ENCODE measurements at regions not wholly inside any gene's neighbourhood (a gene's known extent, or its start where the extent isn't known, plus 50 kb on each side); places are given as distances from the start of the nearest gene placed in this dataset.

DNA sequence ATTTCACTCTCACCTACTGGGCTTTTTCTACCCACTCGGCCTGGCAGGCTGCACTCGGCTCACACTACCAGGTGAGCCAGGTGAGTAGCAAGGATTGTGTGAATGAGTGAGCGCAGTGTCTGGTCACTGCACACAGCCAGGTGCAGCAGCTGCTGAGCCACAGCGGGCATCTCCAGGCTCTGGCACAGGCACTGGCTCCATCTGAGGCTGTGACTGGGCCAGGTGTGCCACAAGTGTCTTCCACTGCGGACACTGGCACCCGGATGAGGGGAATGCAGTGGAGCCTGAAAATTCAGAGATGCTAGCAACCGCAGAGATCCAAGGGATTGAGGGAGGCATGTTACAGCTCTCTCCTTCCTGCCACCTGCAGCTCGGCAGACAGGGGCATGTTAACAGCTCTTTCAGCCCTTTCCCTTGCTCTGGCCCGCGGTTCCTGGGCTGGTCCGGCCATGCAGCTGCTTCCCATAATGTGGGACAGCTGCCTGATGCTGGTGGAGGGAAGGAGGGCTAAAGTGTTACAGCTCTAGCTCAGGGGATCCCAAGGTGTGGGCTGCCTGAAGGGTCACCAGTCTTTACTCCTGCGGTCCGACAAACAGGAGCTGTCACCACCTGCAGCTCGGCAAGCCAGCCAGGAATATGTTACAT, 1038.3 kb downstream of the AMY1C start:
- Histone ChIP-seq H3K4me1 (no peaks in the 10 kb centered on the region), H3K4me3 (no peak overlapping the region), H3K36me3 (no peaks in the 10 kb centered on the region), H3K27me3 (no peaks in the 10 kb centered on the region), H3K27ac (no peak overlapping the region), H3K9me3 (no peaks in the 10 kb centered on the region)
- TF ChIP-seq, protein P1, sequence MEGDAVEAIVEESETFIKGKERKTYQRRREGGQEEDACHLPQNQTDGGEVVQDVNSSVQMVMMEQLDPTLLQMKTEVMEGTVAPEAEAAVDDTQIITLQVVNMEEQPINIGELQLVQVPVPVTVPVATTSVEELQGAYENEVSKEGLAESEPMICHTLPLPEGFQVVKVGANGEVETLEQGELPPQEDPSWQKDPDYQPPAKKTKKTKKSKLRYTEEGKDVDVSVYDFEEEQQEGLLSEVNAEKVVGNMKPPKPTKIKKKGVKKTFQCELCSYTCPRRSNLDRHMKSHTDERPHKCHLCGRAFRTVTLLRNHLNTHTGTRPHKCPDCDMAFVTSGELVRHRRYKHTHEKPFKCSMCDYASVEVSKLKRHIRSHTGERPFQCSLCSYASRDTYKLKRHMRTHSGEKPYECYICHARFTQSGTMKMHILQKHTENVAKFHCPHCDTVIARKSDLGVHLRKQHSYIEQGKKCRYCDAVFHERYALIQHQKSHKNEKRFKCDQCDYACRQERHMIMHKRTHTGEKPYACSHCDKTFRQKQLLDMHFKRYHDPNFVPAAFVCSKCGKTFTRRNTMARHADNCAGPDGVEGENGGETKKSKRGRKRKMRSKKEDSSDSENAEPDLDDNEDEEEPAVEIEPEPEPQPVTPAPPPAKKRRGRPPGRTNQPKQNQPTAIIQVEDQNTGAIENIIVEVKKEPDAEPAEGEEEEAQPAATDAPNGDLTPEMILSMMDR (IDR thresholded peaks at IDR 0.05) = no peak
- no peak for DNase-seq (ENCODE audit: low spot score)

DNA sequence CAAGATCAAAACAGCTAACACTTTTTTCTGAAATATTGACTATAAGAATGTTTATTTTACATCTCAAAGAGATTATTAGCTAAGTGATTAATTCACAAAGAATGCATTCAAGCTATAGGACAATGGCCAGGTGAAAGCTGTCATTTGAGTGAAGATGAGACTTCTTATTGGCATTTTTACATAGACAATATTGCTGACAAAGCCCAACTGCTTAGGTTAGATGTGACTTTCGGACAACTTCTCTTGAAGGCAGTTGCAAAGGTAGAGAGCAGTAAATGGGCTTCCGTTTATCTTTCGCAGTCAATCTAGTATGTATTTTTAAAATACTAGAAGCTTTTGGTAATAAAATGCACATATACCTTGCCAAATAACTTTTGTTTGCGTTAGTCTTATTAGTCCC, 1041.3 kb downstream of the AMY1C start:
- Histone ChIP-seq H3K36me3 (no peaks in the 10 kb centered on the region), H3K27me3 (no peaks in the 10 kb centered on the region), H3K27ac (no peak overlapping the region), H3K9me3 (no peaks in the 10 kb centered on the region), H3K4me3 (no peak overlapping the region), H3K4me1 (no peaks in the 10 kb centered on the region)
- TF ChIP-seq, protein P1 (IDR thresholded peaks at IDR 0.05) = no peak
- DNase-seq (ENCODE audit: low spot score) = no peak

DNA sequence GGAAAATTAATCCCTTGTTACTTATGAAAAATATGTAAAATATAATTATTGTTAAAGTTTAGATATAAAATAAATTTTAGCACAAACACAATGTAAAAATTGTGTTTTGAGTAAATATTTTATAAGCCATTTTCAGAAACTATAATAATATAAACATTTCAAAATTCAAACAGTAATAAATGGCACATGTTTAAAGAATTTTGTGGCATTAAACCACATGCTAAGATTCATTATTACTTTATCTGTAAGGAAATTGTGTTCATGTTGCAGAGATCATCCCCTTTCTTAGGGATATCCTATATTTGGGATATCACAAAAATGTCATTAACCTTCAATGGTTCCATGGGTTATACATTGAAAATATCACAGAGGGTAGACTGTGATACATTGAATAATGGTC, 1044.3 kb downstream of the AMY1C start:
- Histone ChIP-seq H3K4me3 (no peak overlapping the region), H3K27ac (no peak overlapping the region), H3K36me3 (no peaks in the 10 kb centered on the region), H3K27me3 (no peaks in the 10 kb centered on the region), H3K4me1 (no peaks in the 10 kb centered on the region), H3K9me3 (no peaks in the 10 kb centered on the region)
- TF ChIP-seq, protein P1 (IDR thresholded peaks at IDR 0.05) = no peak
- no peak for DNase-seq (ENCODE audit: low spot score)

DNA sequence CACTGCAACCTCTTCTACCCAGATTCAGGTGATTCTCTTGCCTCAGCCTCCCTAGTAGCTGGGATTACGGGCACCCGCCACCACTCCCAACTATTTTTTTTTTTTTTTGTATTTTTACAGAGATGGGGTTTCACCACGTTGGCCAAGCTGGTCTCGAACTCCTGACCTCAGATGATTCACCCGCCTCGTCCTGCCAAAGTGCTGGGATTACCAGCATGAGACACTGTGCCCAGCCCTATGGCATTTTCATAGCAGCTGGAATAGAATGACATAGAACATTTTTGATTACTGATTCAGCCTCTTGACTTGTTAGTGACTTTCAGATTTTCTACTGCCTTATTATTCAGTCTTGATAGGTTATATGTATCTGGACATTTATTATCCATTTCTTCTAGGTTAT, 1046.2 kb downstream of the AMY1C start:
- TF ChIP-seq, protein P1 (IDR thresholded peaks at IDR 0.05) = no peak
- H3K4me1 ChIP-seq = no peaks in the 10 kb centered on the region
- H3K36me3 ChIP-seq = no peaks in the 10 kb centered on the region
- no peaks in the 10 kb centered on the region for H3K9me3 ChIP-seq
- H3K4me3 ChIP-seq = no peak overlapping the region
- H3K27ac ChIP-seq = no peak overlapping the region
- H3K27me3 ChIP-seq = no peaks in the 10 kb centered on the region
- no peak for DNase-seq (ENCODE audit: low spot score)

DNA sequence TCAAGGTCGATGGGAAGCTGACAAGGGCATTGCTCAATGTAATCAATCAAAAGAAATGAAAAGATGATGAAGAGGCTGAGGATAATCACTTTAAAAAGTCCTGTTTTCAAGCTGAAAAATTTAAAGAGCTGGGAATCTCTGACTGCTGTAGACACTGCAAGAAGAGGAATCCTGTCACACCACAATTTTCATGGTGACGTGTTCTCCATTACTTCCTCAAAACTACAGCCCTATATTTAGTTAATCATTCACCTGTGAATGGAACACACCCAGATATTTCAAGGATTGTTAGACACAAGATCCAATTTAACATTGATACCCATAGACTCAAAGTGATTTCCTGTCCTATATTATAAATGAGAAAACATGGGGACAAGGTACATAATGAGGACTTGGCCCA, 1048.3 kb downstream of the AMY1C start:
- DNase-seq (ENCODE audit: low spot score) = no peak
- no peak overlapping the region for H3K4me3 ChIP-seq
- H3K9me3 ChIP-seq = no peaks in the 10 kb centered on the region
- H3K36me3 ChIP-seq = no peaks in the 10 kb centered on the region
- H3K27ac ChIP-seq = no peak overlapping the region
- no peaks in the 10 kb centered on the region for H3K27me3 ChIP-seq
- TF ChIP-seq, protein P1 (IDR thresholded peaks at IDR 0.05) = no peak
- no peaks in the 10 kb centered on the region for H3K4me1 ChIP-seq

DNA sequence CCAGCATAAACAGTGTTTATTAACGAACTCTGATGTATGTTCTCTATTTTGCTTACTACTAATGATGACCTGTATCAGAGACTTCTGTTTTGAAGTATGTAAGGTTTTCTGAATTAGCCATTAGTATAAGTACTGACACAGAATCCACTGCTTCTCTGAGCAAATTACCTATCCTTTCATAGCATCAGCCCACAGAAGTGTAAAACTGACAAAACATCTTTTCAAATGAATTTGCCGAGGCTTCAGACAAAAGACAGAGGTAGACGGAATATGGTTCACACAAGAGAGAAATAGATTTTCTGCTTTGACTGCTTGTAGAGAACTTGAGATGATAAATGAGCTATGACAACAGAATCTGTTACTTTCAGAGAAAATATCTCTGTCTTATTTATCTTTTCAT, 1051.6 kb downstream of the AMY1C start:
- no peaks in the 10 kb centered on the region for H3K27me3 ChIP-seq
- no peaks in the 10 kb centered on the region for H3K9me3 ChIP-seq
- H3K4me3 ChIP-seq = no peak overlapping the region
- H3K27ac ChIP-seq = no peak overlapping the region
- no peaks in the 10 kb centered on the region for H3K36me3 ChIP-seq
- TF ChIP-seq, protein P1 (IDR thresholded peaks at IDR 0.05) = no peak
- H3K4me1 ChIP-seq = no peaks in the 10 kb centered on the region
- DNase-seq (ENCODE audit: low spot score) = no peak

Data from right atrium auricular region (tissue), 2 donors.